Progenitor cell of endocrine pancreas (in vitro differentiated cells): ENCODE measurements at regions not wholly inside any gene's neighbourhood (a gene's known extent, or its start where the extent isn't known, plus 50 kb on each side); places are given as distances from the start of the nearest gene placed in this dataset.
A peak's percentile ranks its signal among the peaks of the same experiment; 100 is the strongest.

ENCODE experiments used
- DNase-seq: peaks from one replicate; pipeline ENCODE4 v3.0.0; 2021; ENCODE audit warnings: low spot score; ENCODE audit not compliant: unreplicated experiment
- H3K27ac Mint-ChIP-seq: 2 replicates; pipeline ENCODE4 v1.8.0; 2021; ENCODE audit warnings: mild to moderate bottlenecking, moderate library complexity, mixed read lengths
- H3K27me3 Mint-ChIP-seq: 2 replicates; pipeline ENCODE4 v1.8.0; 2021; ENCODE audit warnings: mixed read lengths
- H3K36me3 Mint-ChIP-seq: 2 replicates; pipeline ENCODE4 v1.8.0; 2022; ENCODE audit warnings: mixed read lengths; ENCODE audit not compliant: insufficient read depth
- H3K4me1 Mint-ChIP-seq: 2 replicates; pipeline ENCODE4 v1.8.0; 2021; ENCODE audit warnings: low read depth, mixed read lengths
- H3K4me3 Mint-ChIP-seq: 2 replicates; pipeline ENCODE4 v1.8.0; 2021; ENCODE audit warnings: low read depth, mild to moderate bottlenecking, moderate library complexity, mixed read lengths
- H3K9me3 Mint-ChIP-seq: 2 replicates; pipeline ENCODE4 v1.8.0; 2021; ENCODE audit warnings: low read depth, mixed read lengths
- TF ChIP-seq, protein P1 (sequence below): fragments of 200-600 bp; sonication (generic); IDR thresholded peaks from one replicate; pipeline ENCODE4 v1.5.0; 2021; ENCODE audit warnings: antibody characterized with exemption, mild to moderate bottlenecking; ENCODE audit not compliant: unreplicated experiment

GRCh38 chr13:79780240-79780639 is 299.3 kb downstream of the NDFIP2 start:
- no peak for DNase-seq

GRCh38 chr13:79779761-79780160 is 298.8 kb downstream of the NDFIP2 start:
- H3K4me1 Mint-ChIP-seq, result peaks cover 58% of the 10 kb centered on the region
- no peaks in the 10 kb centered on the region for H3K9me3 Mint-ChIP-seq
- TF ChIP-seq, protein P1, sequence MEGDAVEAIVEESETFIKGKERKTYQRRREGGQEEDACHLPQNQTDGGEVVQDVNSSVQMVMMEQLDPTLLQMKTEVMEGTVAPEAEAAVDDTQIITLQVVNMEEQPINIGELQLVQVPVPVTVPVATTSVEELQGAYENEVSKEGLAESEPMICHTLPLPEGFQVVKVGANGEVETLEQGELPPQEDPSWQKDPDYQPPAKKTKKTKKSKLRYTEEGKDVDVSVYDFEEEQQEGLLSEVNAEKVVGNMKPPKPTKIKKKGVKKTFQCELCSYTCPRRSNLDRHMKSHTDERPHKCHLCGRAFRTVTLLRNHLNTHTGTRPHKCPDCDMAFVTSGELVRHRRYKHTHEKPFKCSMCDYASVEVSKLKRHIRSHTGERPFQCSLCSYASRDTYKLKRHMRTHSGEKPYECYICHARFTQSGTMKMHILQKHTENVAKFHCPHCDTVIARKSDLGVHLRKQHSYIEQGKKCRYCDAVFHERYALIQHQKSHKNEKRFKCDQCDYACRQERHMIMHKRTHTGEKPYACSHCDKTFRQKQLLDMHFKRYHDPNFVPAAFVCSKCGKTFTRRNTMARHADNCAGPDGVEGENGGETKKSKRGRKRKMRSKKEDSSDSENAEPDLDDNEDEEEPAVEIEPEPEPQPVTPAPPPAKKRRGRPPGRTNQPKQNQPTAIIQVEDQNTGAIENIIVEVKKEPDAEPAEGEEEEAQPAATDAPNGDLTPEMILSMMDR, result no peak
- H3K27me3 Mint-ChIP-seq, result no peaks in the 10 kb centered on the region
- peak overlapping the region; percentile 7 for H3K27ac Mint-ChIP-seq
- no peak for DNase-seq
- H3K36me3 Mint-ChIP-seq, result no peaks in the 10 kb centered on the region
- no peak overlapping the region for H3K4me3 Mint-ChIP-seq

More at GRCh38 chr13:79780240-79780639, 299.3 kb downstream of the NDFIP2 start:
- H3K4me1 Mint-ChIP-seq, result peaks cover 58% of the 10 kb centered on the region
- TF ChIP-seq, protein P1, result no peak
- H3K4me3 Mint-ChIP-seq, result no peak overlapping the region
- H3K36me3 Mint-ChIP-seq, result no peaks in the 10 kb centered on the region
- no peak overlapping the region for H3K27ac Mint-ChIP-seq
- H3K9me3 Mint-ChIP-seq, result no peaks in the 10 kb centered on the region
- H3K27me3 Mint-ChIP-seq, result no peaks in the 10 kb centered on the region

GRCh38 chr13:79778741-79779460 is 297.9 kb downstream of the NDFIP2 start:
- no peak for DNase-seq
- Mint-ChIP-seq H3K27me3 (no peaks in the 10 kb centered on the region), H3K27ac (no peak overlapping the region), H3K4me1 (peaks cover 58% of the 10 kb centered on the region), H3K36me3 (peaks cover 2% of the 10 kb centered on the region), H3K4me3 (peak overlapping the region; percentile 4), H3K9me3 (peaks cover 4% of the 10 kb centered on the region)
- TF ChIP-seq, protein P1, result no peak

DNA sequence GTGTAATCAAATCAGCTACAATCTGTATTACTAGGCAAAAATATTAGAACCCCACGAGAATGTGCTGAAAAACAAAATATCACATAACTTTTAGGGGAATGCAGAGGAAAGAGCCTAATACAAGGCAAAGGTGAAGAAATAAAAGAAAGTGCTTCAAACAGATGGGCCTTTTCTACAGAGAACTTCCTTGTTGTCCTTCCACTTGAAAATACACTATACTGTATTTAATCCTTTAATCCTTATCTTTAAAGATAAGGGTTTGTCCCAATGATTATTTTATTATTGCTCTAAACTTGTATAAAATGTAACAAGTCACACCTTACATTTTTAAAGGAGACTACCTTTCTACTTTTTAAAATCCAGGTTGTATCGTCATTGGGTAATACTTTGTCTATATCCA is 296.5 kb downstream of the NDFIP2 start:
- Mint-ChIP-seq H3K27me3 (no peaks in the 10 kb centered on the region), H3K27ac (no peak overlapping the region), H3K36me3 (peaks cover 2% of the 10 kb centered on the region), H3K4me1 (peaks cover 48% of the 10 kb centered on the region), H3K9me3 (peaks cover 4% of the 10 kb centered on the region), H3K4me3 (no peak overlapping the region)
- TF ChIP-seq, protein P1, result no peak
- no peak for DNase-seq

DNA sequence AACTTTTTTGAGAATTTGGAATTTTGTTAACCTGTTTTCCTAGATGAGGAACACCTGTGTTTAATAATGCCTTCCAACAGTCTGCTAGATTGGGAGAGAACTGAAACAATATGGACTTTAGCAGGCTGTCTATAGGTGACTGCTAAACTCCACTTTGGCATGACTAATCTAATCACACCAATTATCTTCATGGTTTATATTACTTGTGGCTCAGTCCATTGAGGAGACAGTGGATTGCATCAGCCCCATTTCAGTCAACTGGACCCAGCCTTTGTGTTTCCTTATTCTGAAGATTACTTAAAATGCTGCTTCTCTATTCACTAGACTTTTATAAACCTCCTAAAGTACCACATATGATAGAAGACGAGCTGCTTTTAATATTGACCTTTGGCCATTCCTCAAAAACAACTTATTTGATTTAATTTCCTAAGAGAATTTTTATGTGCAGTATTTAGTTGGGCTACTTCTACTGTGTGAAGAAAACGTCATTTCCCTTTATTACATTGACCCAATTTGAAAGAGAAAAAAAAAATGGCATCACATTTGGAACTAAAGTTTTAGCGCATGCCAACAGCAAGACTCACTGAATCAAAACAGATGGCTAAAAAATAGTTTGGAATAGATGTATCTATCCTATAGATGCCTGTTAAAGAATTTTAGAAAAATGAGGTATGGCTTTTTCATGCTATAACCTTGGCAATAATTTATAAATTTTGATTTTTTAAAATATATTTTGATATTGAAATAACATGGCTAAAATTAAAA is 295.8 kb downstream of the NDFIP2 start:
- H3K4me1 Mint-ChIP-seq, result peaks cover 40% of the 10 kb centered on the region
- H3K36me3 Mint-ChIP-seq, result peaks cover 3% of the 10 kb centered on the region

More for the DNA sequence above, 295.8 kb downstream of the NDFIP2 start:
- peaks cover 5% of the 10 kb centered on the region for H3K9me3 Mint-ChIP-seq
- no peak overlapping the region for H3K4me3 Mint-ChIP-seq
- TF ChIP-seq, protein P1, result no peak
- DNase-seq, result no peak
- H3K27ac Mint-ChIP-seq, result peak overlapping the region; percentile 43
- H3K27me3 Mint-ChIP-seq, result no peaks in the 10 kb centered on the region
